ENCODE measurements at regions not wholly inside any gene's neighbourhood (a gene's known extent, or its start where the extent isn't known, plus 50 kb on each side); places are given as distances from the start of the nearest gene placed in this dataset.

GRCh38 chr18:60445341-60445740 lies 72.8 kb upstream of the MC4R start:
- H3K4me3 ChIP-seq: no peak overlapping the region
- ATAC-seq (no peak), FAIRE-seq (no peak), DNase-seq (ENCODE audit: low read depth in 1 of 2, low spot score in 1 of 2) (no peak)
- no peaks in the 10 kb centered on the region for H3K9me3 ChIP-seq
- TF ChIP-seq SMC3 (IDR thresholded peaks at IDR 0.05) (no peak), NPAS2 (CRISPR knock-in tag; IDR thresholded peaks at IDR 0.05; ENCODE audit: borderline replicate concordance) (no peak), JUN (IDR thresholded peaks at IDR 0.05) (no peak), ZSCAN20 (CRISPR knock-in tag; IDR thresholded peaks at IDR 0.05) (no peak), NR3C1 (IDR thresholded peaks at IDR 0.05) (no peak), CTCF (IDR thresholded peaks at IDR 0.05) (no peak), RARB (CRISPR knock-in tag; IDR thresholded peaks at IDR 0.05) (no peak), HOXA7 (CRISPR knock-in tag; IDR thresholded peaks at IDR 0.05) (no peak), FOXS1 (CRISPR knock-in tag; IDR thresholded peaks at IDR 0.05) (no peak), E2F6 (IDR thresholded peaks at IDR 0.05; ENCODE audit: borderline replicate concordance, low read depth) (no peak), ZC3H11A (IDR thresholded peaks at IDR 0.05) (no peak), NFE2L2 (conservative IDR thresholded peaks at IDR 0.05; ENCODE audit: low read length) (no peak), CBX8 (IDR thresholded peaks at IDR 0.05) (no peak), FOSL2 (IDR thresholded peaks at IDR 0.05) (no peak), FOSL2 (CRISPR knock-in tag; IDR thresholded peaks at IDR 0.05) (no peak), EHF (CRISPR knock-in tag; IDR thresholded peaks at IDR 0.05) (no peak), KDM5A (IDR thresholded peaks at IDR 0.05) (no peak), MAZ (IDR thresholded peaks at IDR 0.05; ENCODE audit: borderline replicate concordance, low read depth, low read length) (no peak)
- H3K4me1 ChIP-seq: no peaks in the 10 kb centered on the region
- H3K27ac ChIP-seq: no peak overlapping the region
- POLR2A ChIA-PET: no interaction called here
- H3K4me2 ChIP-seq: no peak overlapping the region
- CTCF ChIA-PET: no interaction called here

GRCh38 chr18:60446821-60447220 lies 74.2 kb upstream of the MC4R start:
- no peak overlapping the region for H3K4me2 ChIP-seq
- ATAC-seq (no peak), FAIRE-seq (no peak), DNase-seq (ENCODE audit: low read depth in 1 of 2, low spot score in 1 of 2) (no peak)
- TF ChIP-seq PBX3 (IDR thresholded peaks at IDR 0.05) (no peak), RFX5 (IDR thresholded peaks at IDR 0.05) (no peak), MAFK (IDR thresholded peaks at IDR 0.05; ENCODE audit: partially characterized antibody) (no peak), E2F6 (IDR thresholded peaks at IDR 0.05; ENCODE audit: borderline replicate concordance, low read depth) (no peak), JUN (IDR thresholded peaks at IDR 0.05) (no peak), FOXS1 (CRISPR knock-in tag; IDR thresholded peaks at IDR 0.05) (no peak), MYC (IDR thresholded peaks at IDR 0.05; ENCODE audit: borderline replicate concordance, low read length) (no peak), TFCP2L1 (CRISPR knock-in tag; IDR thresholded peaks at IDR 0.05) (no peak), HMGXB4 (CRISPR knock-in tag; IDR thresholded peaks at IDR 0.05; ENCODE audit: borderline replicate concordance) (no peak), ZFP36 (IDR thresholded peaks at IDR 0.05; ENCODE audit: borderline replicate concordance, partially characterized antibody) (no peak)
- H3K4me3 ChIP-seq: no peak overlapping the region
- POLR2A ChIA-PET: no interaction called here
- no peak overlapping the region for H3K27ac ChIP-seq
- WGBS (ENCODE audit: missing lambda C conversion rate): 67% methylated on average over 1 of the region's 5 CpGs
- no peaks in the 10 kb centered on the region for H3K4me1 ChIP-seq
- H3K9me3 ChIP-seq: no peaks in the 10 kb centered on the region
- CTCF ChIA-PET: no interaction called here
